KMS-11 (cell line): ENCODE measurements at regions not wholly inside any gene's neighbourhood (a gene's known extent, or its start where the extent isn't known, plus 50 kb on each side); places are given as distances from the start of the nearest gene placed in this dataset.

ENCODE experiments used
- H2AFZ ChIP-seq: fragments of 200-600 bp; sonication (generic); 2 replicates; pipeline ENCODE4 v1.6.1; 2016; ENCODE audit warnings: antibody characterized with exemption, mixed run types, low read depth
- H3K27ac ChIP-seq: fragments of 200-600 bp; sonication (generic); 2 replicates; pipeline ENCODE4 v1.6.1; 2016; ENCODE audit warnings: mild to moderate bottlenecking, mixed run types
- H3K27me3 ChIP-seq: fragments of 200-600 bp; sonication (generic); 2 replicates; pipeline ENCODE4 v1.6.1; 2017; ENCODE audit warnings: mild to moderate bottlenecking, low read depth, mixed run types, moderate library complexity; ENCODE audit not compliant: insufficient read depth
- H3K36me3 ChIP-seq: fragments of 200-600 bp; sonication (generic); 2 replicates; pipeline ENCODE4 v1.6.1; 2017; ENCODE audit warnings: mild to moderate bottlenecking, mixed run types; ENCODE audit not compliant: insufficient read depth
- H3K4me1 ChIP-seq: fragments of 200-600 bp; sonication (generic); 2 replicates; pipeline ENCODE4 v1.6.1; 2016; ENCODE audit warnings: mild to moderate bottlenecking, low read depth, mixed run types; ENCODE audit not compliant: poor library complexity, severe bottlenecking
- H3K4me2 ChIP-seq: fragments of 200-600 bp; sonication (generic); 2 replicates; pipeline ENCODE4 v1.7.0; 2016; ENCODE audit warnings: mild to moderate bottlenecking, mixed run types
- H3K4me3 ChIP-seq: fragments of 200-600 bp; sonication (generic); IDR thresholded peaks from 2 replicates; pipeline ENCODE4 v1.6.1; 2017; ENCODE audit warnings: low read depth, low read length, mixed read lengths; ENCODE audit not compliant: insufficient read depth
- H3K79me2 ChIP-seq: fragments of 200-600 bp; sonication (generic); 2 replicates; pipeline ENCODE4 v1.6.1; 2016; ENCODE audit warnings: low read depth, mixed run types; ENCODE audit not compliant: insufficient read depth
- H3K9ac ChIP-seq: fragments of 200-600 bp; sonication (generic); 2 replicates; pipeline ENCODE4 v1.6.1; 2016; ENCODE audit warnings: mild to moderate bottlenecking, mixed run types
- H4K20me1 ChIP-seq: fragments of 200-600 bp; sonication (generic); 2 replicates; pipeline ENCODE4 v1.6.1; 2016; ENCODE audit warnings: mild to moderate bottlenecking, mixed run types; ENCODE audit not compliant: insufficient read depth
- CTCF ChIP-seq: fragments of 200-600 bp; sonication (generic); conservative IDR thresholded peaks from 2 replicates; pipeline ENCODE4 v1.6.1; 2017; ENCODE audit warnings: low read depth, mild to moderate bottlenecking, antibody characterized with exemption, low read length, moderate library complexity, mixed read lengths

- H3K4me1 ChIP-seq = no peaks in the 10 kb centered on the region
- no peak overlapping the region for H3K9ac ChIP-seq
- no peak overlapping the region for H3K4me3 ChIP-seq
- H3K27ac ChIP-seq = no peak overlapping the region
- no peaks in the 10 kb centered on the region for H4K20me1 ChIP-seq
- no peak overlapping the region for H2AFZ ChIP-seq
- H3K36me3 ChIP-seq = no peaks in the 10 kb centered on the region
- no peaks in the 10 kb centered on the region for H3K27me3 ChIP-seq
- no peak overlapping the region for H3K4me2 ChIP-seq
- no peak for TF ChIP-seq CTCF
- no peaks in the 10 kb centered on the region for H3K79me2 ChIP-seq
Measured at GRCh38 chr2:59583173-59583765, 970.2 kb downstream of the BCL11A start.

- H3K9ac ChIP-seq = no peak overlapping the region
- no peaks in the 10 kb centered on the region for H3K36me3 ChIP-seq
- no peak overlapping the region for H2AFZ ChIP-seq
- no peaks in the 10 kb centered on the region for H4K20me1 ChIP-seq
- H3K4me1 ChIP-seq = no peaks in the 10 kb centered on the region
- no peak overlapping the region for H3K27ac ChIP-seq
- no peaks in the 10 kb centered on the region for H3K27me3 ChIP-seq
- no peak overlapping the region for H3K4me3 ChIP-seq
- H3K79me2 ChIP-seq = no peaks in the 10 kb centered on the region
- H3K4me2 ChIP-seq = no peak overlapping the region
- no peak for TF ChIP-seq CTCF
Measured at GRCh38 chr2:59578349-59578748, 975.1 kb downstream of the BCL11A start.

- no peak overlapping the region for H2AFZ ChIP-seq
Measured at GRCh38 chr2:59575191-59575590, 978.3 kb downstream of the BCL11A start.

GRCh38 chr2:59572227-59572626, 981.2 kb downstream of the BCL11A start:
- Histone ChIP-seq H4K20me1 (no peaks in the 10 kb centered on the region), H3K4me1 (no peaks in the 10 kb centered on the region), H3K27ac (no peak overlapping the region), H2AFZ (no peak overlapping the region), H3K79me2 (no peaks in the 10 kb centered on the region), H3K4me2 (no peak overlapping the region), H3K4me3 (no peak overlapping the region), H3K9ac (no peak overlapping the region), H3K27me3 (no peaks in the 10 kb centered on the region), H3K36me3 (no peaks in the 10 kb centered on the region)
- TF ChIP-seq CTCF = no peak

More at GRCh38 chr2:59575191-59575590, 978.3 kb downstream of the BCL11A start:
- no peak overlapping the region for H3K4me2 ChIP-seq
- no peak overlapping the region for H3K9ac ChIP-seq
- H4K20me1 ChIP-seq = no peaks in the 10 kb centered on the region
- no peaks in the 10 kb centered on the region for H3K79me2 ChIP-seq
- H3K27ac ChIP-seq = no peak overlapping the region
- no peaks in the 10 kb centered on the region for H3K27me3 ChIP-seq
- no peaks in the 10 kb centered on the region for H3K4me1 ChIP-seq
- no peak overlapping the region for H3K4me3 ChIP-seq
- no peak for TF ChIP-seq CTCF
- H3K36me3 ChIP-seq = no peaks in the 10 kb centered on the region
